ENCODE measurements at regions not wholly inside any gene's neighbourhood (a gene's known extent, or its start where the extent isn't known, plus 50 kb on each side); places are given as distances from the start of the nearest gene placed in this dataset.

DNA sequence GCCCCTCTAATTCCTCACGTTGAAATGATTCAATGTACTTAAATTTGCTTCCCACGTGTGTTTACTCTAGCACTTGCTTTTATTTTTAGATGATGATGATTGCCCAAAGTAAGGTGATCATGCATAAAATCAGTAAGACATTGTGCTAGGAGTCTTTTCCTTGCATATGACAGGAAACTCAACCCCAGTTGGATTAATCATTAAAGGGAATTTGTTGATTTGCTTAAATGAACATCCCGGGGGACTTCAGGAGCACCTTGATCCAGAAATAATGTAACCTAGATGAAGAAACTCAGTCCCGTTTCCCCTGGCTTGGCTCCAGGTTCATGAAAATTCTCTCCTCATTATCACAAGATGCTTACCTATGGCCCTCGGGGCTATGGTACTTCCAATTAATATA lies 106.1 kb upstream of the STC2 start:
- Histone ChIP-seq H3K27ac (no peak overlapping the region), H3K9ac (no peak overlapping the region), H3K27me3 (no peaks in the 10 kb centered on the region), H2AFZ (replicated peaks) (no peak overlapping the region), H3K4me1 (peaks cover 9% of the 10 kb centered on the region), H3K36me3 (no peaks in the 10 kb centered on the region), H3K9me3 (ENCODE audit: low read depth) (no peaks in the 10 kb centered on the region), H3F3A (ENCODE audit: low read depth) (no peaks in the 10 kb centered on the region), H3K4me3 (no peak overlapping the region), H4K20me1 (ENCODE audit: low read depth) (no peaks in the 10 kb centered on the region), H3K79me2 (ENCODE audit: low read depth) (no peaks in the 10 kb centered on the region), H3K4me2 (no peak overlapping the region)
- DNase-seq (ENCODE audit: low spot score): no peak
- Mint-ChIP-seq H3K4me1 (peaks cover 8% of the 10 kb centered on the region), H3K4me3 (no peak overlapping the region), H3K27ac (no peak overlapping the region), H3K36me3 (no peaks in the 10 kb centered on the region), H3K9me3 (peaks cover 4% of the 10 kb centered on the region), H3K27me3 (ENCODE audit: insufficient read depth, low read depth) (peaks cover 4% of the 10 kb centered on the region)
- TF ChIP-seq CTCF (IDR thresholded peaks at IDR 0.05) (no peak), EZH2phosphoT487 (IDR thresholded peaks at IDR 0.05) (no peak), EZH2 (IDR thresholded peaks at IDR 0.05) (no peak)

GRCh38 chr5:173430394-173430793 lies 102.2 kb upstream of the STC2 start:
- Histone ChIP-seq H3K4me3 (no peak overlapping the region), H3K9me3 (ENCODE audit: low read depth) (no peaks in the 10 kb centered on the region), H3K4me1 (peaks cover 4% of the 10 kb centered on the region), H3K4me2 (no peak overlapping the region), H2AFZ (replicated peaks) (no peak overlapping the region), H3K79me2 (ENCODE audit: low read depth) (no peaks in the 10 kb centered on the region), H3K27ac (no peak overlapping the region), H4K20me1 (ENCODE audit: low read depth) (no peaks in the 10 kb centered on the region), H3K9ac (no peak overlapping the region), H3K36me3 (no peaks in the 10 kb centered on the region), H3F3A (ENCODE audit: low read depth) (no peaks in the 10 kb centered on the region), H3K27me3 (no peaks in the 10 kb centered on the region)
- H3K9me3 Mint-ChIP-seq: peaks cover 4% of the 10 kb centered on the region
- H3K27me3 Mint-ChIP-seq (ENCODE audit: insufficient read depth, low read depth): peaks cover 3% of the 10 kb centered on the region
- H3K36me3 Mint-ChIP-seq: no peaks in the 10 kb centered on the region
- no peak overlapping the region for H3K27ac Mint-ChIP-seq
- no peak for DNase-seq (ENCODE audit: low spot score)
- TF ChIP-seq CTCF (IDR thresholded peaks at IDR 0.05) (no peak), EZH2phosphoT487 (IDR thresholded peaks at IDR 0.05) (no peak), EZH2 (IDR thresholded peaks at IDR 0.05) (no peak)
- H3K4me3 Mint-ChIP-seq: no peak overlapping the region
- peaks cover 2% of the 10 kb centered on the region for H3K4me1 Mint-ChIP-seq

GRCh38 chr5:173429489-173430150 lies 101.4 kb upstream of the STC2 start:
- H3K4me1 Mint-ChIP-seq: no peaks in the 10 kb centered on the region
- DNase-seq (ENCODE audit: low spot score): no peak
- Histone ChIP-seq H3K36me3 (no peaks in the 10 kb centered on the region), H3K79me2 (ENCODE audit: low read depth) (no peaks in the 10 kb centered on the region), H3K4me2 (no peak overlapping the region), H3K4me1 (no peaks in the 10 kb centered on the region), H3K4me3 (no peak overlapping the region), H3K9ac (no peak overlapping the region), H4K20me1 (ENCODE audit: low read depth) (no peaks in the 10 kb centered on the region), H3K27ac (no peak overlapping the region), H3K9me3 (ENCODE audit: low read depth) (no peaks in the 10 kb centered on the region), H3K27me3 (no peaks in the 10 kb centered on the region), H2AFZ (replicated peaks) (no peak overlapping the region), H3F3A (ENCODE audit: low read depth) (no peaks in the 10 kb centered on the region)
- H3K9me3 Mint-ChIP-seq: peaks cover 4% of the 10 kb centered on the region
- H3K27ac Mint-ChIP-seq: no peak overlapping the region
- H3K27me3 Mint-ChIP-seq (ENCODE audit: insufficient read depth, low read depth): peaks cover 3% of the 10 kb centered on the region
- H3K4me3 Mint-ChIP-seq: no peak overlapping the region
- TF ChIP-seq EZH2 (IDR thresholded peaks at IDR 0.05) (no peak), EZH2phosphoT487 (IDR thresholded peaks at IDR 0.05) (no peak), CTCF (IDR thresholded peaks at IDR 0.05) (no peak)
- no peaks in the 10 kb centered on the region for H3K36me3 Mint-ChIP-seq

All from neural progenitor cell (in vitro differentiated cells).